H9 (cell line): ENCODE measurements at regions not wholly inside any gene's neighbourhood (a gene's known extent, or its start where the extent isn't known, plus 50 kb on each side); places are given as distances from the start of the nearest gene placed in this dataset.

ENCODE experiments used
- DNase-seq: peaks from one replicate; pipeline ENCODE4 v3.0.0-alpha.2; 2017
- H2AFZ ChIP-seq: one replicate; pipeline ENCODE4 v1.6.1; 2013; ENCODE audit warnings: mild to moderate bottlenecking, low read length, control low read depth, moderate library complexity
- H2AK5ac ChIP-seq: 2 replicates; pipeline ENCODE4 v1.6.1; 2013; ENCODE audit warnings: low read length, control low read depth, mixed read lengths; ENCODE audit not compliant: insufficient read length
- H2BK120ac ChIP-seq: one replicate; pipeline ENCODE4 v1.6.1; 2013; ENCODE audit warnings: low read depth, mild to moderate bottlenecking, low read length, control low read depth, inconsistent platforms; ENCODE audit not compliant: poor library complexity, severe bottlenecking
- H2BK12ac ChIP-seq: 2 replicates; pipeline ENCODE4 v1.6.1; 2013; ENCODE audit warnings: low read length, control low read depth, mixed read lengths, low read depth; ENCODE audit not compliant: insufficient read length
- H2BK15ac ChIP-seq: 2 replicates; pipeline ENCODE4 v1.6.1; 2013; ENCODE audit warnings: low read depth, low read length, control low read depth
- H2BK20ac ChIP-seq: one replicate; pipeline ENCODE4 v1.6.1; 2013; ENCODE audit warnings: low read depth, mild to moderate bottlenecking, low read length, control low read depth, inconsistent platforms; ENCODE audit not compliant: poor library complexity, severe bottlenecking
- H2BK5ac ChIP-seq: 2 replicates; pipeline ENCODE4 v1.6.1; 2013; ENCODE audit warnings: low read length, control low read depth, mixed read lengths; ENCODE audit not compliant: insufficient read length
- H3K14ac ChIP-seq: 2 replicates; pipeline ENCODE4 v1.6.1; 2013; ENCODE audit warnings: low read length, control low read depth; ENCODE audit not compliant: insufficient read depth
- H3K18ac ChIP-seq: 2 replicates; pipeline ENCODE4 v1.6.1; 2013; ENCODE audit warnings: low read depth, mild to moderate bottlenecking, mixed read lengths, low read length, control low read depth; ENCODE audit not compliant: insufficient read length
- H3K23ac ChIP-seq: 2 replicates; pipeline ENCODE4 v1.6.1; 2013; ENCODE audit warnings: low read length, control low read depth, mixed read lengths, low read depth; ENCODE audit not compliant: insufficient read length
- H3K23me2 ChIP-seq: 2 replicates; pipeline ENCODE4 v1.6.1; 2013; ENCODE audit warnings: low read depth, mild to moderate bottlenecking, mixed read lengths, low read length, control low read depth; ENCODE audit not compliant: insufficient read length, poor library complexity, severe bottlenecking
- H3K27ac ChIP-seq: 2 replicates; pipeline ENCODE4 v1.5.1; 2013; ENCODE audit warnings: low read length, control low read depth, mixed read lengths, low read depth; ENCODE audit not compliant: insufficient read length
- H3K27me3 ChIP-seq: 2 replicates; pipeline ENCODE4 v1.6.1; 2013; ENCODE audit warnings: low read length, control low read depth, inconsistent platforms; ENCODE audit not compliant: insufficient read depth
- H3K4ac ChIP-seq: 2 replicates; pipeline ENCODE4 v1.6.1; 2013; ENCODE audit warnings: low read depth, mild to moderate bottlenecking, control low read depth, inconsistent platforms, low read length, moderate library complexity
- H3K4me1 ChIP-seq: 2 replicates; pipeline ENCODE4 v1.6.1; 2013; ENCODE audit warnings: low read length, control low read depth, inconsistent platforms; ENCODE audit not compliant: insufficient read depth
- H3K4me2 ChIP-seq: 2 replicates; pipeline ENCODE4 v1.6.1; 2013; ENCODE audit warnings: low read length, control low read depth, mixed read lengths; ENCODE audit not compliant: insufficient read length, insufficient read depth
- H3K56ac ChIP-seq: 2 replicates; pipeline ENCODE4 v1.6.1; 2013; ENCODE audit warnings: low read depth, mild to moderate bottlenecking, mixed read lengths, low read length, control low read depth; ENCODE audit not compliant: insufficient read length
- H3K79me1 ChIP-seq: 2 replicates; pipeline ENCODE4 v1.6.1; 2013; ENCODE audit warnings: low read depth, mild to moderate bottlenecking, moderate library complexity, low read length, control low read depth, inconsistent platforms; ENCODE audit not compliant: insufficient read depth, poor library complexity, severe bottlenecking
- H3K79me2 ChIP-seq: 2 replicates; pipeline ENCODE4 v1.6.1; 2013; ENCODE audit warnings: low read length, control low read depth, inconsistent platforms; ENCODE audit not compliant: insufficient read depth
- H3K9ac ChIP-seq: 2 replicates; pipeline ENCODE4 v1.6.1; 2013; ENCODE audit warnings: low read length, control low read depth, mixed read lengths; ENCODE audit not compliant: insufficient read length; ENCODE audit errors: extremely low read depth
- H3K9me3 ChIP-seq: one replicate; pipeline ENCODE4 v1.6.1; 2013; ENCODE audit warnings: low read depth, low read length, inconsistent platforms; ENCODE audit not compliant: control insufficient read depth
- H3T11ph ChIP-seq: one replicate; pipeline ENCODE4 v1.6.1; 2013; ENCODE audit warnings: mild to moderate bottlenecking, low read length, control low read depth, inconsistent platforms
- H4K20me1 ChIP-seq: one replicate; pipeline ENCODE4 v1.6.1; 2013; ENCODE audit not compliant: control insufficient read depth, insufficient read length, insufficient read depth
- H4K5ac ChIP-seq: 2 replicates; pipeline ENCODE4 v1.6.1; 2013; ENCODE audit warnings: low read depth, mild to moderate bottlenecking, mixed read lengths, low read length, control low read depth; ENCODE audit not compliant: insufficient read length
- H4K8ac ChIP-seq: replicated peaks from 2 replicates; pipeline ENCODE4 v1.6.1; 2013; ENCODE audit warnings: low read length, control low read depth, mixed read lengths, low read depth; ENCODE audit not compliant: insufficient read length
- H4K91ac ChIP-seq: 2 replicates; pipeline ENCODE4 v1.6.1; 2013; ENCODE audit warnings: low read depth, mild to moderate bottlenecking, moderate library complexity, mixed read lengths, low read length, control low read depth; ENCODE audit not compliant: insufficient read length
- H3K27ac Mint-ChIP-seq, 3 experiments: 2 replicates in 2 of 3; 3 replicates in 1 of 3; pipeline ENCODE4 v1.8.0; 2020 to 2021; ENCODE audit warnings: mixed read lengths in 3 of 3, mild to moderate bottlenecking in 1 of 3, moderate library complexity in 1 of 3
- H3K27me3 Mint-ChIP-seq: 2 replicates; pipeline ENCODE4 v1.8.0; 2021; ENCODE audit warnings: low read depth, mild to moderate bottlenecking, moderate library complexity, mixed read lengths
- H3K36me3 Mint-ChIP-seq, 3 experiments: 2 replicates in 2 of 3; 3 replicates in 1 of 3; pipeline ENCODE4 v1.8.0; 2020 to 2021; ENCODE audit warnings: low read depth in 3 of 3, mixed read lengths in 3 of 3; ENCODE audit not compliant: insufficient read depth in 1 of 3
- H3K4me1 Mint-ChIP-seq, 2 experiments: 2 replicates each; pipeline ENCODE4 v1.8.0; 2020; ENCODE audit warnings: mixed read lengths in 2 of 2
- H3K4me3 Mint-ChIP-seq, 2 experiments: 2 replicates in 1 of 2; 3 replicates in 1 of 2; pipeline ENCODE4 v1.8.0; 2020 to 2021; ENCODE audit warnings: mild to moderate bottlenecking in 2 of 2, mixed read lengths in 2 of 2, moderate library complexity in 1 of 2
- H3K9me3 Mint-ChIP-seq, 2 experiments: 2 replicates in 1 of 2; 3 replicates in 1 of 2; pipeline ENCODE4 v1.8.0; 2020; ENCODE audit warnings: mild to moderate bottlenecking in 2 of 2, mixed read lengths in 2 of 2, moderate library complexity in 1 of 2
- CTCF ChIP-seq: fragments of 200-600 bp; sonication (generic); conservative IDR thresholded peaks from 3 replicates; pipeline ENCODE4 v1.8.0; 2021; ENCODE audit warnings: antibody characterized with exemption, mild to moderate bottlenecking
- WGBS: extraction: QIAGEN DNeasy Blood & Tissue Kit; methylation state at CpG from one replicate; pipeline ENCODE4 v1.1.7; 2013; ENCODE audit warnings: missing lambda C conversion rate, low lambda C conversion rate, mixed read lengths; ENCODE audit not compliant: insufficient read length; ENCODE audit errors: extremely low coverage; 5-methylcytosine and 5-hydroxymethylcytosine counted together

- DNase-seq = no peak
- H4K8ac ChIP-seq = no peak overlapping the region
- no peaks in the 10 kb centered on the region for H3K23me2 ChIP-seq
- H3K79me1 ChIP-seq = no peaks in the 10 kb centered on the region
- no peak overlapping the region for H3K27ac ChIP-seq
- no peak overlapping the region for H3K18ac ChIP-seq
- Mint-ChIP-seq H3K4me1 (peaks cover 11% of the 10 kb centered on the region in 2 experiments), H3K27ac (peak overlapping the region in 2 of 3 experiments; percentile 86 to 89; a peak in 4 of 7 replicates), H3K9me3 (peaks cover 0 to 4% of the 10 kb centered on the region in 2 experiments; a peak in 1 of 5 replicates), H3K27me3 (no peaks in the 10 kb centered on the region), H3K4me3 (no peak overlapping the region), H3K36me3 (no peaks in the 10 kb centered on the region)
- no peak overlapping the region for H2BK20ac ChIP-seq
- no peak overlapping the region for H3K9ac ChIP-seq
- no peak overlapping the region for H2BK5ac ChIP-seq
- TF ChIP-seq CTCF = no peak
- H2BK15ac ChIP-seq = no peak overlapping the region
- no peak overlapping the region for H3T11ph ChIP-seq
- no peaks in the 10 kb centered on the region for H3K9me3 ChIP-seq
- H4K5ac ChIP-seq = no peak overlapping the region
- no peak overlapping the region for H2BK120ac ChIP-seq
- no peak overlapping the region for H2BK12ac ChIP-seq
- no peaks in the 10 kb centered on the region for H3K27me3 ChIP-seq
- no CpG with 5 or more reads among the region's 2 CpGs for WGBS
- H3K23ac ChIP-seq = no peak overlapping the region
- peak overlapping the region; percentile 96 for H2AFZ ChIP-seq
- H4K20me1 ChIP-seq = no peaks in the 10 kb centered on the region
- no peak overlapping the region for H3K56ac ChIP-seq
- no peak overlapping the region for H3K14ac ChIP-seq
- H2AK5ac ChIP-seq = no peak overlapping the region
- no peak overlapping the region for H4K91ac ChIP-seq
- H3K4me1 ChIP-seq = no peaks in the 10 kb centered on the region
- no peaks in the 10 kb centered on the region for H3K79me2 ChIP-seq
- no peak overlapping the region for H3K4ac ChIP-seq
- H3K4me2 ChIP-seq = no peak overlapping the region
Measured at GRCh38 chr6:94177429-94177828, 758.1 kb upstream of the EPHA7 start.
